ENCODE measurements at regions not wholly inside any gene's neighbourhood (a gene's known extent, or its start where the extent isn't known, plus 50 kb on each side); places are given as distances from the start of the nearest gene placed in this dataset.

DNA sequence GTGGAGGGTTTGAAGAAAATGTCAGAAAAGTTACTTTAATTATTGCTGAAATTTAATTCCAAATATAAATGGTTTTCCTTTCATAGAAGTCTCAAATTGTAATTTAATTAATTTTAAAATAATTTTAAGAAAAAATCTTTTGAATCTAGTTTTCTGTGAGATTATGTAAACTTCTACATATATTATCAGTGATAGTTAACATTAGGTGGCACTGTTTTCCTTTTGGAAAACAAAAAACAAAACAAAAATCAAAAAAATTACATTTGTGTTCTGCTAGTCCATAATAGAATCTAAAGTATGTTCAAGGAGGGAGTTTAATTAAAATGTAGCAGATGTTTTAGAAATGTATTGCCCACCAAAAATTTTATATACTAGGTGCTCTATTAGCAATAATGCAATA is 1456.7 kb downstream of the REEP3 start:
- TF ChIP-seq POLR2AphosphoS5 (IDR thresholded peaks at IDR 0.05): no peak
- TF ChIP-seq, protein P1, sequence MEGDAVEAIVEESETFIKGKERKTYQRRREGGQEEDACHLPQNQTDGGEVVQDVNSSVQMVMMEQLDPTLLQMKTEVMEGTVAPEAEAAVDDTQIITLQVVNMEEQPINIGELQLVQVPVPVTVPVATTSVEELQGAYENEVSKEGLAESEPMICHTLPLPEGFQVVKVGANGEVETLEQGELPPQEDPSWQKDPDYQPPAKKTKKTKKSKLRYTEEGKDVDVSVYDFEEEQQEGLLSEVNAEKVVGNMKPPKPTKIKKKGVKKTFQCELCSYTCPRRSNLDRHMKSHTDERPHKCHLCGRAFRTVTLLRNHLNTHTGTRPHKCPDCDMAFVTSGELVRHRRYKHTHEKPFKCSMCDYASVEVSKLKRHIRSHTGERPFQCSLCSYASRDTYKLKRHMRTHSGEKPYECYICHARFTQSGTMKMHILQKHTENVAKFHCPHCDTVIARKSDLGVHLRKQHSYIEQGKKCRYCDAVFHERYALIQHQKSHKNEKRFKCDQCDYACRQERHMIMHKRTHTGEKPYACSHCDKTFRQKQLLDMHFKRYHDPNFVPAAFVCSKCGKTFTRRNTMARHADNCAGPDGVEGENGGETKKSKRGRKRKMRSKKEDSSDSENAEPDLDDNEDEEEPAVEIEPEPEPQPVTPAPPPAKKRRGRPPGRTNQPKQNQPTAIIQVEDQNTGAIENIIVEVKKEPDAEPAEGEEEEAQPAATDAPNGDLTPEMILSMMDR (IDR thresholded peaks at IDR 0.05): no peak
